ENCODE measurements at regions not wholly inside any gene's neighbourhood (a gene's known extent, or its start where the extent isn't known, plus 50 kb on each side); places are given as distances from the start of the nearest gene placed in this dataset.
A peak's percentile ranks its signal among the peaks of the same experiment; 100 is the strongest.

- ATAC-seq (no peak), DNase-seq (no peak)
- Histone ChIP-seq H3K36me3 (no peaks in the 10 kb centered on the region), H3K27ac (no peak overlapping the region), H3K27me3 (no peaks in the 10 kb centered on the region), H3K4me3 (no peak overlapping the region), H3K9me3 (peaks cover 0 to 11% (median 0%) of the 10 kb centered on the region in 11 donors), H3K4me1 (peaks cover 0 to 16% (median 5%) of the 10 kb centered on the region in 9 donors)
- TF ChIP-seq CTCF (IDR thresholded peaks at IDR 0.05), result no peak
- WGBS, 2 donors, result 69 to 79% methylated on average over 3 of the region's 3 CpGs
- intact Hi-C loops (cut with DNase I), result no loop called here
Measured at GRCh38 chr9:18327121-18327520, 146.8 kb upstream of the ADAMTSL1 start.

- no peak overlapping the region for H3K4me3 ChIP-seq
- WGBS, 2 donors, result 72 to 82% methylated on average over 4 of the region's 4 CpGs
- no peak for ATAC-seq
- H3K4me1 ChIP-seq, result peaks cover 0 to 34% (median 5%) of the 10 kb centered on the region in 9 donors
- no peaks in the 10 kb centered on the region for H3K36me3 ChIP-seq
- no peak overlapping the region for H3K27ac ChIP-seq
- no peak for DNase-seq
- no peaks in the 10 kb centered on the region for H3K27me3 ChIP-seq
- no peak for TF ChIP-seq CTCF (IDR thresholded peaks at IDR 0.05)
- intact Hi-C loops (cut with DNase I), result no loop called here
- H3K9me3 ChIP-seq, result peaks cover 0 to 3% (median 0%) of the 10 kb centered on the region in 11 donors
Measured at GRCh38 chr9:18330401-18331309, 143.3 kb upstream of the ADAMTSL1 start.

GRCh38 chr9:18331310-18331684 lies 142.7 kb upstream of the ADAMTSL1 start:
- no peak overlapping the region for H3K27ac ChIP-seq
- H3K4me3 ChIP-seq, result no peak overlapping the region
- H3K4me1 ChIP-seq, result peaks cover 0 to 34% (median 5%) of the 10 kb centered on the region in 9 donors
- DNase-seq, result no peak
- intact Hi-C loops (cut with DNase I), result no loop called here
- H3K9me3 ChIP-seq, result no peaks in the 10 kb centered on the region
- no peak for ATAC-seq
- TF ChIP-seq CTCF (IDR thresholded peaks at IDR 0.05), result no peak
- no peaks in the 10 kb centered on the region for H3K36me3 ChIP-seq
- H3K27me3 ChIP-seq, result no peaks in the 10 kb centered on the region

- Histone ChIP-seq H3K27me3 (no peaks in the 10 kb centered on the region), H3K9me3 (no peaks in the 10 kb centered on the region), H3K4me3 (no peak overlapping the region), H3K4me1 (peaks cover 0 to 34% (median 5%) of the 10 kb centered on the region in 9 donors), H3K36me3 (no peaks in the 10 kb centered on the region), H3K27ac (no peak overlapping the region)
- DNase-seq (peak in 1 of 2 donors; percentile 15), ATAC-seq (peak in 1 of 8 donors; percentile 47)
- intact Hi-C loops (cut with DNase I), result no loop called here
- 14 to 18% methylated on average over 1 of the region's 1 CpG for WGBS, 2 donors
- no peak for TF ChIP-seq CTCF (IDR thresholded peaks at IDR 0.05)
Measured at GRCh38 chr9:18331808-18332209, 142.1 kb upstream of the ADAMTSL1 start.
